HG03280 (cell line): ENCODE measurements at regions not wholly inside any gene's neighbourhood (a gene's known extent, or its start where the extent isn't known, plus 50 kb on each side); places are given as distances from the start of the nearest gene placed in this dataset.
"Not testable (repeated sequence)": the region's sequence is repeated elsewhere in the genome, so short reads cannot be mapped to it uniquely, and the experiment has no call there.

Experiments
- ATAC-seq: cut with Tn5 transposase; IDR thresholded peaks from one replicate; pipeline ENCODE4 v1.9.1; 2021; ENCODE audit warnings: mild to moderate bottlenecking, moderate library complexity; ENCODE audit not compliant: unreplicated experiment

DNA sequence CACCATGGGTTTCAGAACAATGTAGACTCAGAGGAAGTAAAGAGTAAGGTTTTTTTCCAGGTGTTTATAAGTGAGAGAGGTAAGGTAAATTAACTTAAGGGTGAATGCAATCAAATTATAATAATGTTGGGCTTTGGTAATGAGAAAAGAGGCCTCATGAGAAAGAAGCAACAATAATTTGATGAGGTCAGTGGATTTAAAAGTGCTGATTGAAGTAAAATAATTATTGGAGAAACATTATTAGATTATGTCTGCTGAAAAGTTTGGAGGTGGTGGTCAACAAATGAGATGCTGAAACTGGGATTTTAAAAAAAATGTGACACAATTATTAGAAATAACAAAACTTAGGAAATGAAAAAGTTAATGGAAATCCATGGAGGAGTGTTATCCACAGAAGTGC is 187.4 kb upstream of the BRINP3 start:
- ATAC-seq, result no peak

DNA sequence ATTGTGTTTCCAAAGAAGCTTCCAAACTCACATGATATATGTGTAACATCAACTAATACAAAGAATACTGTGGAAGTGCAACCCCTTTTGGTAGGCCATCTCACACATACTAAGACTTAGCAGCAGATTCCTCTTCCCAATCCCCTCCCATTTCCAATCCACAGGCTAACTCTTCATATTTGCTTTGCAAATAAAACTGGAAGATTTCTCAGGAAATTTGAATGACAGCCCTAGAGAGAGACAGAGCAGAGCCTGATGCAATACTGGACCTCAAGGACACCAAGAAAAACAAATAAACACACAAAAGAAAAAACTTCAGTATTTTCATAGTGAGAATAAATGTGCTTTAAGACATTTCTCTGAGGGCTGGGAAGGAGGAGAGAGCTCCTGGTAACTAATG is 190.2 kb upstream of the BRINP3 start:
- no peak for ATAC-seq

DNA sequence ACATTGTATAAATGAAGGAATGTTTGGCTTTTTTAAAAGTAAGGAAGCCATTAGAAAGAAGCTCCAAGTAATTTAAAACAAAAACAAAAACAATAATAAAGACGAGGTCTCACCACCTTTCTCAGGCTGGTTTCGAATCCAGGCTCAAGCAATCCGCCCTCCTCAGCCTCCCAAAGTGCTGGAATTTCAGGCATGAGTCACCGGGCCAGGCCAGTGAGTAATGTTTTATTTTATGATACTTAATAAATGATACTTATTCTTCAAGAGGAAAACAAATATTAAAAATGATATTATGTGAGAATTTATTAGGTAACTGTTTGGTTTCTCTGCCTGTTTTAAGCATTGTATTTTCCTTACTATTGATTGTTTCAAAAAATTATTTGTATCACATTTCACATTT is 201.4 kb upstream of the BRINP3 start:
- ATAC-seq, result no peak

DNA sequence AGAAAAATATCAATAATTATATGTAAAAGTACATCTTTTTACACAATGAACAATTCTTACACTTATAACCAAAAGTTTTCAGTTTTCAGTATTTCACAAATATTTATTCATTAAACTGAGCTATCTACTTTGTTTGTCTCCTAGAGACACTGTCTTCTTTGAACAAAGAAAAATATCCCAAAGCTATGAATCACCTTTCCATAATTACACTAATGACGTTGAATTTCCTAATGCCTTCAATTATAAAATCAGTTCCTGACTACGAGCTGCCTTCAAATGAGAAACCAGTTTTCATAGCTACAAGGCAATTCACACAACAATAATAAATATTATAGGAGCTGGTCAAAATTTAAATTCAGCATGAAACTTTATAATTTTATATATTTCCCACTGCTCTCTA is 201.8 kb upstream of the BRINP3 start:
- ATAC-seq, result no peak

DNA sequence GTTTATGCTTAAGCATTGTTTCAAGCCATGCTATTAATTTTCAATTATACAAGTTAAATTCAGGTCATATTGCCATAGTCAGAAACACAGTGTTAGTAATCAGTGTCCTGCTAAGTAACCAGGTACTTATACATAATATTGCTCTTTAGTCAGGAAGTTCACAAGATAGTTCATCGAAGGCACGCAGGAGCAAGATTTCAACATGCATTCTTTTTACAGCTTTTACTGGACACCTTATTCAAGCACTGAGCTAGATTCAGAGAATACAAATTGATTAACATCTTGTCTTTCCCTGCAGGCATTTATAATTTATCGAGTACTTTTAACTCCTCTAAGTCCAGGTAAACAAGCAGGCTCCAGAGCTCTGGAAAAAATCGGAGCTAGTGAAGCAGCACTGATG is 202.3 kb upstream of the BRINP3 start:
- no peak for ATAC-seq

DNA sequence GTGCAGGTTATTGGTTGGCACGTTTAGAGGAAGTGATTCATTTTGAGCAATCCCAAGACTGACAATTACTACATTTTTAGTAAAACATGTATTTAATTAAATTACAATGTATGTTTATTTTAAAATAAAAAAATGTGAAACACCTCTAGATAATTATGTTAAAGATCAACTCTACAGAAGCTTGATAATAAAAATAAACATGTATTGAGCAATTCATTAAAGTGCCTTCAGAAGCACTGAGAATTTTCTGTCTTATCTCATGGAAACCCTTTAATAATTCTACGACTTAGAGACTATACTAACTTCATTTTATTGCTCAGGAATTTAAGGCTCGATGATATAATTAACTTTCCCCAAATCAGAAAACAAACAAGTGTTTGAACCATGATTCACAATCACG is 208.0 kb upstream of the BRINP3 start:
- ATAC-seq, result no peak

DNA sequence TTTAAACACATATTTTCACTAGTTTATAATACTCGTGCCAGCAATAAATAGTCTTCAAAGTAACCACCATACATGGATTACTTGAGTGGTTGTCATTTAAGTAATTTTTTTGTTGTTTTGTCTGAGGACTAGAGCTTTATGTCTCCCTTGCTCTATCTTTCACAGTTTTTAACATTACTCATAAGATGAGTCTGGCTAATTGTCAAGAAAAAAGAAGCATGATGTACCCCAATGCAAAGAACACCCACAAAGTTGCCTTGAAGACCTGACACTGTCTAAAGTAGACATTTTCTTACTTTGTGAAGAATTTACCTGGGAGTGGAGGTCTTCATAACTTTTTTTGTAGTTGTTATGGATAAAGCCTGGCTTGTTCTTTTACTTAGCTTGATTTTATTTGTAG is 210.4 kb upstream of the BRINP3 start:
- no peak for ATAC-seq

DNA sequence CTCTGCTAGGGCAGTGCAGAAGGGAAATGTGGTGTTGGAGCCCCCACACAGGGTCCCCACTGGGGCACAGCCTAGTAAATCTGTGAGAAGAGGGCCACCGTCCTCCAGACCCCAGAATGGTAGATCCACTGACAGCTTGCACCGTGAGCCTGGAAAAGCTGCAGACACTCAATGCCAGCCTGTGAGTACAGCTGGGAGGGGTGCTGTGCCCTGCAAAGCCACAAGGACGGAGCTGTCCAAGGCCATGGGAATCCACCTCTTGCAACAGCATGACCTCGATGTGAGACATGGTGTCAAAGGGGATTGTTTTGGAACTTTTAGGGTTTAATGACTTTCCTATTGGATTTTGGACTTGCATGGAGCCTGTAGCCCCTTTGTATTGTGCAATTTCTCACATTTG is 220.8 kb upstream of the BRINP3 start:
- ATAC-seq, result not testable (repeated sequence)

DNA sequence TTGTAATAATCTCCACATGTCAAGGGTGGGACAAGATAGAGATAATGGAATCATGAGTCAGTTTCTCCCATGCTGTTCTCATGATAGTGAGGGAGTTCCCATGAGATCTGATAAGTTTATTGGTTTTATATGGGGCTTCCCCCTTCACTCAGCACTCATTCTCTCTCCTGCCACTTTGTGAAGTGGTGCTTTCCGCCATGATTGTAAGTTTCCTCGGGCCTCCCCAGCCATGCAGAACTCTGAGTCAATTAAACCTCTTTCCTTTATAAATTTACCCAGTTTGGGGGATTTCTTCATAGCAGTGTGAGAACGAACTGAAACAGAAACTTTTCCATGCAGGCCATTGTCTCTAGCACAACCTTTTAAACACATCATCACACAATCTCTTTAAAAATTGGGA is 221.5 kb upstream of the BRINP3 start:
- no peak for ATAC-seq

DNA sequence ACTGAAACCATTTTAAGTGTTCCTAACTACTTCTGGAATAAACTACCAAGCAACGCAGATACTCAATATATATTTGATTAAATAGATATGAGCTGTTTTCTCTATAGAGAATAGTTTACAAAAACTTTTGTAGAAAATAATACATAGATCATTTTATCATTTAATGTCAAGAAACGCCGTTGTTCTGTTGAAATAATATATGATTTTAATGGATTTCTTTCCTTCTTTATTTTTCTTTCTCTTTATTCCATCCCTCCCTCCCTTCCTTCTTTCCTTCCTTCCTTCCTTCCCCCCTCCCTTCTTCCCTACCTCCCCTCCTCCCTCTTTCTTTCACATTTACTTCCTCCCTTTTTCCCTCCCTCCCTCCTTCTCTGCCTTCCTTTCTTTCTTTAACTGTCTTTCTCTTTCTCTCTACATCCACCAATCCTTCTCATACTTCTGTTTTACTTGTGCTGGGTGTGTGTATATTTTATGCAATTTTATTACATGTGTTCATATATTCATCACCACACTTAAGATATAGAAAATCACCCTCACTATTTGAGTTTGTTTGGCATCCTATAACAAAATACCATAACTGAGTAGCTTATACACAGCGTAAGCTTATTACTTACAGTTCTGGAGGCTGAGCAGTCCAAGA is 230.9 kb upstream of the BRINP3 start:
- no peak for ATAC-seq

DNA sequence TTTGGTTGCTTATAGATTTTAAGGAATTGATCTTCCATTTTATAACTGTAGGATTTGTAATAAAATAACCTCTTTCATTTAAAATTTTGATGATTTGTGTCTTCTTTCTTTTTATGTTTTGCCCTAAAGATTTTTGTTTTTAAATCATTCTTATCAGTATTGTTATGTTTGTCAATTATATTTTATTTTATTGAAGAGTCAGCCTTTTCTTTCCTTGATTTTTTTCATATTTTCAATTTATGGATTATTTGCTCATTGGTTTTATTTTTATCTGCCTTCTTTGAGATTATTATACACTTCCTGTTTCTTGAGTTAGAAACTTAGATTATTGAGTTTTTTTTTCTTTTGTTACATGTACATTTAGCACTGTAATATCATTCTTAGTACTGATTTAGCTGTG is 233.4 kb upstream of the BRINP3 start:
- no peak for ATAC-seq

DNA sequence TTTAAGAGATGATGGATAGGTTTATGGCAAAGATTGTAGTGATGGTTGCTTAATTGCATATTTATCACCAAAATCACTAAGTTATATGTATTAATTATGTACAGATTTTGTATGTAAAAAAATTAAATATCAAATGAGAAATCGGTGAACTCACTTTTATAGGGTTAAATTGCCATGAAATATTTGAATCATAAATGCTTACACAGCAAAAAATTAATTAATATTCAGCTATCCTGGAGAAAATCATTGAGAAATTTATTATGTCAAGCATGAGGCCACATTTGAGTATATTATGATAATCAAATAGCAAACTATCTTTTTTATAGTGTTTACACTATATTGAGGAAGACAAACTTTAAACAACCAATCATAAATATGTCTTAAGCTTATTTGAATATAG is 239.4 kb upstream of the BRINP3 start:
- no peak for ATAC-seq

DNA sequence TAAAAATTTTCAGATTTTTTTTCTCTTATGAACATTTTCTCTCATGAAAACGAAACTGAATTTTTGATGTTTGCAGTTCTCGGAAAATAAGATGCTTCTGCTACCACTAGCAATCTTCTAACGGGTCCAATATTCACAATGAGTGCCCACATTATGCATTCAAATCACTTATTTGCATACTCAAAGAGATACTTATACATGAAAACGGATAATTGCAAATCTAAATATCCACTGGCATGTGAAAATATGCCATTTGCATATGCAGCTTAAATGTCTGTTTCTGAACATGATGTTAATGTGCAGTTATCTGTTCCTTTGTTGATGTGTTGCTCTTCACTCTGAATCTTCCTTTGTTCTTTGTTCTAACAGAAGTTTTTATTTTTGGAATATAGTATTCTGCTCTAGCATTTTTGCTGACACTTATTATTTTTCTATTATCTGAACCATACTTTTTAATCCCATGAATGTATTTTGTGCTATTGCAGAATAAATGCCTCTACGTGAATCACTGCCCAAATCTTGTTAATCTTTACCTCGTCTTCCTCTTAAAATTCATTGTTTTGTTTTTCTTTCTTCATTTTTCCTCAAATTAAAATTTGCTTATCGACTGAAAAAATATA is 259.4 kb upstream of the BRINP3 start:
- ATAC-seq, result no peak

DNA sequence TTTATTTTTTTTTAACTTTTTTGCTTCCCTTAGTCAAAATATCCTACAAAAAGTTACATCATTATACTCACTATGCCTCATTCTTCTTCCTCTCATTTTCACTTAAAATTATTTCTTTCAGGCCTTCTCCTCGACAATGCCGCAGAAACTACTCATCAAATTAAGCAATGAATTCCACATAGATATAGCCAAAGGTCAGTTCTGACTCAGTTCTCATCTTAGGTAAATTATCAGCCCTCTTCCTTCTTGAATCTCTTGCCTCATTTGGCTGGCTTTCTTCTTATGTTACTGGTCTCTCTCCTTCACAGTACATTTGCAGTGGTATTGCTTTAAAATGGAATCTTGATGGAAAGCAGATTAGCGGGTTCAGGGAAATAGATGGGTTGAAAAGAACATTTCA is 260.7 kb upstream of the BRINP3 start:
- no peak for ATAC-seq

DNA sequence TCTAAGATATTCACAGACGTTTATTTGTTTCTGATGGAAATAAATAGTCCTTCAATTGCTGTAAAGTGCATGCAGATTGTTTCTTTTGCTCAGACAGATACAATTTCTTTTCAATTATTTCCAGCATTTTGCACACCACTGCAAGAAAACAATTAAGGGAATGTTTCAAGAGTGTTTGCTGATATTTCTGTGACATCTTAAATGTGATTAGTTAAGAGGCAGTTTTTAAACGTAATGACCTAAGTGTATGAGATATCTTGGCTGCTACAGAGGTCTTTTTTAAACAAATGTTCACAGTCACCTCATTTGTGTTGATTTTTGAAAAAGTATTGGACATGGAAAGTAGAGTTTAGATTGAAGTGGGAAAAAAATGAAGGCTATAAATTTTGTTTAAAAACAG is 262.3 kb upstream of the BRINP3 start:
- ATAC-seq, result no peak

DNA sequence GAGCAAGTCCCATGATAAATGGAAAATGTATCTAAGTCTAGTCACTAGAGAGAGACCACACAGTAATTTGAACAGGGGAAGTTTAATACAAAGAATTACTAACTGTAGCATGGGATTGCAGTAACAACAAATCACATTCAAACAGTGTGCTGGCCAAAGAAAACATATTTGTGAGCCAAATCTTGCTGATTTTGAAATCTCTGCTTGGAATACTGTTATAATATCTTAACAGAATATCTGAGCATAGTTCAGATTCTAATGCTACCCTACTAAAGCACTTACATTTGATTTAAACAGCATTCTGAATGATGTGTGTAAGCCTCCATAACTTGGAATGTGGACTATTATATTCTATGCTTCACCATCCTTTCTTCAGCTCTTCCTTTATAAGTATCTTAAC is 270.0 kb upstream of the BRINP3 start:
- no peak for ATAC-seq

DNA sequence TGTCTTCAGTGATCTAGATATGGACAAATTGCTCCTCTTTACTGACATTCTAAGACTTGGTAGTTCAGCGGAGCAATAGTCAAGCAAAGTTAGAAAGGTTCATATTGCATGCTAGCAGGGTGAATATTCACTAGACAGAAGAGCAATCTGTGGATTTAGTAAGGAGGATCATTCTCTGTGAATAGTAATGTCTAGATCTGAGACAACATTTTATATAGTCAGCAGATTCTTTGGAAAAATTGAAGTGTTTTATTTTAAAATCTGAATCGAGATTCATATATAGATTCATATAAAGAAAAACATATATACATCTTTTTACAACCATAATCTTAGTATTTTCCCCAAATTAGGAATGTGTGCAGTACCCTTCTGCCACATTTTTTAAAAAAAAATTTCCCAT is 274.5 kb upstream of the BRINP3 start:
- no peak for ATAC-seq

DNA sequence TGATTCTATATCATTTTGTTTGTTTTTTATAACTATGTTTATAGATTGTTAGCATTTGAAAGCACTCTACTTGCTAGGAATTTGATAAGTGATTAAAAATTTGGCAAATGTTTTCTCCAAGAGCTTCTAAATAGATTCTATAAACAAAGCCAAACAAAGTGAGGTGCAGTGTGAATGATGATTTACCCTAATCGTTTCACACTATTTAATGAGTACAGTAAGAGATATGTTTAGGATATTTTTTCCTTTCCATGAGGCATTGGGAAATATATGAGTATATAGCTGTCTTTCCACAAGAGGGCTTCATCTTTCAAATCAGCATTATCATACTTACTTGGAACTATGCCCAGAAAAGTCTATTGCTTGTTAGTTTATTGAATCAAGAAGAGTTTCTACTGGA is 277.0 kb upstream of the BRINP3 start:
- ATAC-seq, result no peak

DNA sequence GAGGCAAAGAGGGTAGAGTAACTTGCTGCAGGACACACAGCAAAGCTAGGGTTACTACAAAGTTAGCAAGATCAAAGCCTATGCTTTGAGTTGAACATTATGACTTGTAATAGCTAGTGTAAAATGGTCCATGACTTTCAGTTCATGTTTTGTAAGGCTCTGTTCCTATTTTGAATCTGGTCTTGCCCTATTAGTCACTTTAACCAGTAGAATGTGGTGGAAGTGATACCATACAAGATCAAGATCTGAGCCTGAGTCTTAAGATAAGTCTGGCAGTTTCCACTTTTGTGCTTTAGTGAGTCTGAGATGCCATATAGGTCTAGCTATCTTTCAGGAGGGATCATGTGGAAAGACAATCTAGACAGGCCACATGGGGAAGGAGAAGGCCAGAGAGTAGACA is 282.1 kb upstream of the BRINP3 start:
- peak; percentile 85 for ATAC-seq

DNA sequence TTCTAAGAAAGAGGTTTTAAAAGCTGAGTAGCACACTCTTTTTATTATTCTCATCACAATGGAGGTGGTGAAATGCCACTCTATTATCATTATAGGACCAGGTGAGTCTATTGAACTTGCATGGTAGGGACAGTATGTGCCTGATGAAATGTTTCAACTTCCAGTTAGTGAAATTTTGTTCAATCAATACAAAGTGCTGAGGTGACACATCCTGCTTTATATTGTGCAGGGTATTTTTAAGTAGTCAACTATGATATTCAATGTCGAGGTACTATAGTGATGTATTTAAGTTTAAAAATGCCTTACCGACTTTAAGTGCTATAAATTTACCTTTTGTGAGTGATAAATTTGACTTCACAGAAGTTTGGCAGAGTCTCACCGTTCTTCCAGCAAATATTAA is 284.7 kb upstream of the BRINP3 start:
- no peak for ATAC-seq

DNA sequence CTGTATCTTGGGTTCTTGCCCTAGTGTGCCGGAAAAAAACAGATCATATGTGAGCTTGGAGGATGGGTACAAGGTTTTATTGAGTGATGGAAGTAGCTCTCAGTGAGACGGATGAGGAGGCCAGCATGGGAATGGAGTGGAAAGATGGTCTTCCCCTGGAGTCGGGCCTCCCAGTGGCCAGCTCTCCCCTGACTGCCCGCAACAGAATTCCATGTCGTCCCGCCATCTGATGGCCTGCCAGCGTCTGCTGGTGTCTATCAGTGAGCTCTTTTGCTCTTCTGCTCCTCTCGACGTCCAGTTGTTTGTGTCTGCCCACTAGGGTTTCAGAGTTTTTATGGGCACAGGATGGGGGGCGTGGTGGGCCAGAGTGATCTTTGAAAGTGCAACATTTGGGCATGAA is 315.2 kb upstream of the BRINP3 start:
- no peak for ATAC-seq

DNA sequence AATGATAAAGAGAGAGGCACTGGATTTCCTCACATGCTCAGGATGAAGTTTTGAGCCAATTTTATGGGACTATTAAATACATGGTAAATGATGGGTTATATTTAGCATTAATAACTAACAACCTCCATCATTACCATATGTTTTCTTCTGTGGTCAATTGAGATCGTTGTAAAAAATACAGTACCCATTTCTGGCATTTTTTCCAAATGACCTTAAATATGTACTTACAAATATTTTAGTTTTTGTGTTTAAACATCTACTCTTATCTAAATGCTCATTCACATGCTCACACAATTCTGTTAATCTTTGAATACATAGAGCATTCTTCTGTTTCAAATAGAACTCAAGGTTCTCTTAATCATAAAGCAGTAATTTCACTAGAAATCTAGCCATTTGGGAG is 330.0 kb upstream of the BRINP3 start:
- ATAC-seq, result no peak

DNA sequence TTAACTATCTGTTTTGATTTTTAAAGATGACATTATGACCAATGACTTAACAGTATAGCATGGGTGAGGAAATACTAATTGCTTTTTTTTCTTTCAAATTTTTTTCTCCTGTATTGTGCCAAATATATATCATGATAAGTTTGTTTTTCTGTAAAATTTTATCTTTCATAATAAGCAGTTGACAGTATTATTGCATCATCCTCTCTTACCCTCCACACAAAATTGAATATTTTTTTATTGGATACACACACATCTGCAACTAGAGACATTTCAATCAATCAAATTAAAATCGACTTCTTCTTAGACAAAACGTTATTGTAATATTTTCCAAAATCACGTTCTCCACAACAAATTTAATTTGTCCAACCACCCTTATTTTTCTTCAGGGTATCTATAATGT is 330.4 kb upstream of the BRINP3 start:
- no peak for ATAC-seq
